ENCODE measurements at regions not wholly inside any gene's neighbourhood (a gene's known extent, or its start where the extent isn't known, plus 50 kb on each side); places are given as distances from the start of the nearest gene placed in this dataset.
"Not testable (repeated sequence)": the region's sequence is repeated elsewhere in the genome, so short reads cannot be mapped to it uniquely, and the experiment has no call there.

- DNase-seq (ENCODE audit: low read depth in 4 of 4, low spot score in 2 of 4) = no peak
These were observed 51.5 kb upstream of the DDR1 start for GRCh38 chr6:30832864-30833263.

DNA sequence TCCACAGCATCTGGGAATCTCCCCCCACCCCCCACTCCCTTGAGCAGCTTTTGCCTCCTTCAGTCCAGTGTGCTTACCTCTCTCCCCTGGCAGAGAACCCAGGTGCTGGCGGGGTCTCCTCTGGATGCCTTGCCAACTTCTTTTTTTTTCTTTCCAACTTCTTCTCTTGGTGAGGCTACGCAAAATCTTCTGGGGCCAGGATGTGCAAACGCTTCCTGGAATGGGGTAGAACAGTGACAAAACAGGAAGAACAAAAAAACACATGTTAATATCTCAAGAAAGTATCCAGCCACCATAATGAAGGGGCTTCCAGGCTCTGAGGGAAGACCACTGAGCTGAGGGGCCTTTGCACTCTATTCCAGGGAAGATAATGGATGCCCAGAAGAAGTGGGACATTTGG is 53.9 kb upstream of the DDR1 start:
- DNase-seq (ENCODE audit: low read depth in 4 of 4, low spot score in 2 of 4) = no peak

DNA sequence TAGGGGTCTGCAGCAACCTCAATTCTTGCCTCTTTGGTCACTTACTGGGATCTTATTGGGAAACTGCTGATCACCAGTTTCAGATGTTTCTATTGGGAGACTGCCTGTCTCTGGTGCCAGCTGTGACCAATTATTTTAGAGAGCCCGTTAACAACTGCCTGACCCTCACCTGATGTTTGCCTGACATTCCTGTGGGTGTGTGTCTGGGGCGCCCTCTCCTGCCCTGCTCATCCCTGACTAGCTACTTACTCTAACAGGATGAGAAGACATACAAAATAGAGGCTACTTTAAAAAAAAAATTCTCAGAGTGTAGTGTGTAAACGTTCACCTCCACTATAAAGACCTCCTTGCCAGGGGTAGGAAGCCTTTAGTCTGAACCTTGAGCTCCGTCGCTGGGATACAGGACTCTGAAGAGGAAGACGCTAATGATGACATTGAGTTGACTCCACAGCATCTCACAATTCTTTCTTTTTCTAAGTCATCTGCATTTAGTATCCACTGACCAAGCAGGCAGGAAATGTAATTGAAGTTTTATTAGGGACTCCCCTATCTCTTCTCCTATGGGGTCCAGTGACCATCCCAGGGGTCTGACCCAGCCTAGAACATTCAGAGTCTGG is 54.6 kb upstream of the DDR1 start:
- no peak for DNase-seq (ENCODE audit: low read depth in 4 of 4, low spot score in 2 of 4)

DNA sequence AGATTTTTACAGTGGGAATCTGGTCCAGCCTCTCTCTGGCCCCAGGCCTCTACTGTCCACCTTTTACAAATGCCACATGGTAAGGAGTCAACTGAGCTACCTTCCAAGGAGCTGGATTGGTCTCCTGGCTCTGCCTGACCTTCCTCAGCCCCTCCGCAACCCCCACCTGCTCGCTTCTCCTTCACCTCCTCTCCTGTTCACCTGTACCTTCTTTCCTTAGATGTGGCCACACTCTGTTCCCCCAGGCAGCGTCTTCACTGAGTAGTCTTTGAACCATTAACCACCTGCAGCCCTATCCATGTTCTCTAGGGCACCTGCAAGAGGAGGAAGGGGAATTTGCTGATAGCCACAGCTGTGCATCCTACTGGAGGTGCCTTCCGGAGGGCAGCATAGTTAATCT is 55.3 kb upstream of the DDR1 start:
- no peak for DNase-seq (ENCODE audit: low read depth in 4 of 4, low spot score in 2 of 4)

DNA sequence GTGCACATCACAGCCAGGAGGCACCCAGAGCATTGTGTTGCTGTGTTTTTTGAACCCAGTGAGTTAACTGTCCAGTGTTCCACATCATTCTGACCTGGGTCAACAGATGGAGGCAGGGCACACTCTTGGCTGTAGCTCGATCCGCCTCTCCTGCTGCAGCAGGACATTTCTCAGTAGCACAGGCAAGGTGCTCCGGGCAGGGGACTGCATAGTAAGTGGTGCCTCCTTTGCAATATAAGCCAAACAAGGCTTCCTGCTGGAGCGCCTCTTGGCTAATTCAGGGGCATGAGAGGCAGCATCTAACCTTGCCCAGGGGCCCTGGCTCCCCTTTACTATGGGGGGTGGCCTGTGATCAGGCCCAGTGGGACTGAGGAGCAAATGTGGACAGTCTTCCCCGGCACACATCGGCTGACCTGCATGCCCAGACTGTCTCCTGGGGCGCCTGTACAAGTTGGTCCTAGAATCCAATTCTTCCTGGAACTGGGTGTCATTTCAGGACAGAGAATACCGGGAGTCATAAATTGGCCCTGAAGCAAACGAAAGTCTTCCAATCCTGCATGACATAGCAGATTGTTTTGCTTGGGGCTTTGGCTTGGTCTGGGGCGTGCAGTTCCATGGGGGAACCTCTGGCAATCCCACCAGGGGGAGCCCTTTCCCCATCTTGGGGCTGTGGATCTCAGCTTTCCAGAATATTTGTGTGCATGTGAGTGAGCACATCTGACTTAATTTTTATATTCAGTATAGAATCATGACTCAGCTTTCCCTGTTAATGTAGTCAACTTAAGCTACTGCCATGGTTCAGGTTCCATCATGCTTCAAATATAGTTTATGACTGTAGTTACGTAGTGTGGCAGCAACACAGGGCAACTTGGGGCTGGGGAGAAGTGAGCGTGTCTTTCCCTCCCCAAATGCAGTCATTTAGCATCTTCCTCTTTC is 56.0 kb upstream of the DDR1 start:
- peak in 2 of 4 donors; percentile 76 to 78 for DNase-seq (ENCODE audit: low read depth in 4 of 4, low spot score in 2 of 4)

DNA sequence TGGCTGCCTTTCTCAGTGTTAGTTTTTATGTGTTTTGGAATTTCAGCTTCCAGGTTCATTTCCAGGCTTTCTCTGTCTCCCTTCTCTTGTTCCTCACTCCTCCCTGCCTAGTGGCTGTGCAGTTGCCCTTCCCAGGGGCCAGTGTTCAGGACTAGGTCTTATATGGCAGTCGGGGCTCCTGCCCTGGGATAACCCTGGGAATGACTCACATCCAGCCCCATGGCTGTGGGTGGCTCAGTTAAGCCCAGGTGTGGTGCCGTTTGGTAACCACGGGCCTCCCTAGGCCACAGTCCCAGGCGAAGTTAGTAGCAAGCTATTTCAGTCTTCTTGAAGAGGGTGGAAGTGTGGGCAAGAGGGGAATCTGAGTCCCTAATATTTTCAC is 57.4 kb upstream of the DDR1 start:
- no peak for DNase-seq (ENCODE audit: low read depth in 4 of 4, low spot score in 2 of 4)

DNA sequence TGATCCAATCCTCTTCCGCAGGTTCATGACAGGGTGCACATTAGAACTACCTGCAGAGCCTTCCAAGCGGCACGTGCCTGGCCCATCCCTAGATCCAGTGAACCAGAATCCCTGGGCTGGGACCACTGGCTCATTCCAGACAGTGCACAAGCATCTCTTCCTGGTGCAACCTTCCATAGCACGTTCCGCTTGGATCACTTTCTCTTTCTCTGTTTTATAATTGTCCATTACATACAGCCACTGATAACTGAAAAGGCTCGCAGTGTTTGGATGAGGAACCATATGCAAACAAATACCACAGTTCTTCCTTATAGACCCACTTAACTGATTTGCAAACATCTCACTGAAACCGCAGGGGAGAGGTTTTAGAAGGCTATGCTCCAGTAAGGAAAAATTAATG is 59.6 kb upstream of the DDR1 start:
- DNase-seq (ENCODE audit: low read depth in 4 of 4, low spot score in 2 of 4) = no peak

GRCh38 chr6:30823534-30823865 is 60.8 kb upstream of the DDR1 start:
- no peak for DNase-seq (ENCODE audit: low read depth in 4 of 4, low spot score in 2 of 4)

GRCh38 chr6:30821862-30822784 is 62.2 kb upstream of the DDR1 start:
- no peak for DNase-seq (ENCODE audit: low read depth in 4 of 4, low spot score in 2 of 4)

DNA sequence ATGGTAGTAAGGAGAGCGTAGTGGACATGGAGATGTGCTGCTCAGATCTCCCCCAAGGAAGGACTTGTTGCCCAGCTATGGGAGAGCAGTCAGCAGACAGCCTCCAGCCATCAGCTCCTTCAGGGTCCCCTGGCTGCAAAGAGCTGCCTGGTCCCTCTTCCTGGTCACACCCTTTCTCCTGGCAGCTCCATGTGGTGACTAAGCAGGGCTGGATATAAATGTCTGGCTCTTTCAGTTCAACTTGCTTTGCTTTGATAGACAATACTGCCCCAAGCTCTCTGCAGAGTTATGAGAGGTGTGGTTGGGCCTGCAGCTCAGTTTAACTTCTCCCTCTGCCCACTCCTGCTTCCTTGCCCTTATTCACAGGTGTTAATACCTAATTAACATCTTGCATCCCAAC is 64.1 kb upstream of the DDR1 start:
- DNase-seq (ENCODE audit: low read depth in 4 of 4, low spot score in 2 of 4) = no peak

GRCh38 chr6:30819297-30819917 is 64.9 kb upstream of the DDR1 start:
- no peak for DNase-seq (ENCODE audit: low read depth in 4 of 4, low spot score in 2 of 4)

GRCh38 chr6:30818391-30818841 is 65.9 kb upstream of the DDR1 start:
- DNase-seq (ENCODE audit: low read depth in 4 of 4, low spot score in 2 of 4) = no peak

- DNase-seq (ENCODE audit: low read depth in 4 of 4, low spot score in 2 of 4) = no peak
These were observed 67.3 kb upstream of the DDR1 start for GRCh38 chr6:30816791-30817739.

GRCh38 chr6:30816296-30816695 is 68.0 kb upstream of the DDR1 start:
- DNase-seq (ENCODE audit: low read depth in 4 of 4, low spot score in 2 of 4) = not testable (repeated sequence)

GRCh38 chr6:30815041-30815742 is 69.1 kb upstream of the DDR1 start:
- DNase-seq (ENCODE audit: low read depth in 4 of 4, low spot score in 2 of 4) = not testable (repeated sequence)

GRCh38 chr6:30814146-30815040 is 69.9 kb upstream of the DDR1 start:
- no peak for DNase-seq (ENCODE audit: low read depth in 4 of 4, low spot score in 2 of 4)

- DNase-seq (ENCODE audit: low read depth in 4 of 4, low spot score in 2 of 4) = no peak
These were observed 69.3 kb upstream of the IER3 start for GRCh38 chr6:30813631-30814145.
